Glutamatergic neuron (in vitro differentiated cells): ENCODE measurements at regions not wholly inside any gene's neighbourhood (a gene's known extent, or its start where the extent isn't known, plus 50 kb on each side); places are given as distances from the start of the nearest gene placed in this dataset.

Experiments used
- DNase-seq: peaks from one replicate; pipeline ENCODE4 v3.0.0; 2022
- H3K27ac Mint-ChIP-seq: one replicate; pipeline ENCODE4 v1.8.0; 2020; ENCODE audit warnings: mild to moderate bottlenecking, mixed read lengths, inconsistent platforms; ENCODE audit not compliant: unreplicated experiment
- H3K27me3 Mint-ChIP-seq: one replicate; pipeline ENCODE4 v1.8.0; 2020; ENCODE audit warnings: mild to moderate bottlenecking, moderate library complexity, mixed read lengths, inconsistent platforms; ENCODE audit not compliant: unreplicated experiment
- H3K36me3 Mint-ChIP-seq: one replicate; pipeline ENCODE4 v1.8.0; 2020; ENCODE audit warnings: mild to moderate bottlenecking, mixed read lengths, inconsistent platforms; ENCODE audit not compliant: unreplicated experiment
- H3K4me1 Mint-ChIP-seq: one replicate; pipeline ENCODE4 v1.8.0; 2020; ENCODE audit warnings: mild to moderate bottlenecking, low read depth, mixed read lengths, inconsistent platforms; ENCODE audit not compliant: unreplicated experiment
- H3K4me3 Mint-ChIP-seq: one replicate; pipeline ENCODE4 v1.8.0; 2020; ENCODE audit warnings: mild to moderate bottlenecking, mixed read lengths, inconsistent platforms; ENCODE audit not compliant: unreplicated experiment
- H3K9me3 Mint-ChIP-seq: one replicate; pipeline ENCODE4 v1.8.0; 2020; ENCODE audit warnings: mild to moderate bottlenecking, moderate library complexity, mixed read lengths, inconsistent platforms; ENCODE audit not compliant: unreplicated experiment
- TF ChIP-seq, protein P1 (sequence below): fragments of 200-600 bp; sonication (generic); IDR thresholded peaks from one replicate; pipeline ENCODE4 v1.5.0; 2021; ENCODE audit not compliant: partially characterized antibody, unreplicated experiment

DNA sequence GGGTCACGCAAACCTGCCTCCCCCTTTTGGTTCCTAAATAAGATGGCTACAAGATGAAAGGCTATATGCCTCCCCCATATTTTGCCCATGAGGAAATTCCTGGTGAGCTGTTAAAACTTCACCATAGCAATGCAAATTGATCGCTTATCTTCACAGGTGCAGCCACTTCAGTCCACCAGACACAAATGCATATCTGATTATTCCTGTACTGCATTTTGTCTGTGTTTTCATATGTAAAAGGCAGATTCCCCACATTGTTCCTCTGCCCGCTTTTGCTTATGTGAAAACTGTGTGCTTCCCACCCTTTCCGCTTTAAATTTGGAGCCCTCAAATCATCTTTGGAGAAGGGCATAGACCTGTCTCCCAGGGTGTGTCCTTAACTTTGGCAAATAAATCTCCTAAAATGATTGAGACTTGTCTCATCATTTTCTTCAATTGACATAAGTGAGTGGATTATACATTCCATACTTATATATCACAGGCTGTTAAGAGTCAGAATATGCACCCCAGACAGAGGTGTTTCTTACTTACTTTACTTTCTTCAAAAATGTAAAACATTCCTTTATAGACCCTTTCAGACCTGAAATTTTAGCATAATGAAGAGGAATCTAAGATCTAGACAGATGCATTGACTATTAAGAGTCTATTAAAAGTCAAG, 116.4 kb downstream of the CASP12 start:
- DNase-seq = no peak
- Mint-ChIP-seq H3K36me3 (no peaks in the 10 kb centered on the region), H3K9me3 (no peaks in the 10 kb centered on the region), H3K4me1 (no peaks in the 10 kb centered on the region), H3K27me3 (no peaks in the 10 kb centered on the region), H3K27ac (no peak overlapping the region), H3K4me3 (no peak overlapping the region)
- TF ChIP-seq, protein P1, sequence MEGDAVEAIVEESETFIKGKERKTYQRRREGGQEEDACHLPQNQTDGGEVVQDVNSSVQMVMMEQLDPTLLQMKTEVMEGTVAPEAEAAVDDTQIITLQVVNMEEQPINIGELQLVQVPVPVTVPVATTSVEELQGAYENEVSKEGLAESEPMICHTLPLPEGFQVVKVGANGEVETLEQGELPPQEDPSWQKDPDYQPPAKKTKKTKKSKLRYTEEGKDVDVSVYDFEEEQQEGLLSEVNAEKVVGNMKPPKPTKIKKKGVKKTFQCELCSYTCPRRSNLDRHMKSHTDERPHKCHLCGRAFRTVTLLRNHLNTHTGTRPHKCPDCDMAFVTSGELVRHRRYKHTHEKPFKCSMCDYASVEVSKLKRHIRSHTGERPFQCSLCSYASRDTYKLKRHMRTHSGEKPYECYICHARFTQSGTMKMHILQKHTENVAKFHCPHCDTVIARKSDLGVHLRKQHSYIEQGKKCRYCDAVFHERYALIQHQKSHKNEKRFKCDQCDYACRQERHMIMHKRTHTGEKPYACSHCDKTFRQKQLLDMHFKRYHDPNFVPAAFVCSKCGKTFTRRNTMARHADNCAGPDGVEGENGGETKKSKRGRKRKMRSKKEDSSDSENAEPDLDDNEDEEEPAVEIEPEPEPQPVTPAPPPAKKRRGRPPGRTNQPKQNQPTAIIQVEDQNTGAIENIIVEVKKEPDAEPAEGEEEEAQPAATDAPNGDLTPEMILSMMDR = no peak

DNA sequence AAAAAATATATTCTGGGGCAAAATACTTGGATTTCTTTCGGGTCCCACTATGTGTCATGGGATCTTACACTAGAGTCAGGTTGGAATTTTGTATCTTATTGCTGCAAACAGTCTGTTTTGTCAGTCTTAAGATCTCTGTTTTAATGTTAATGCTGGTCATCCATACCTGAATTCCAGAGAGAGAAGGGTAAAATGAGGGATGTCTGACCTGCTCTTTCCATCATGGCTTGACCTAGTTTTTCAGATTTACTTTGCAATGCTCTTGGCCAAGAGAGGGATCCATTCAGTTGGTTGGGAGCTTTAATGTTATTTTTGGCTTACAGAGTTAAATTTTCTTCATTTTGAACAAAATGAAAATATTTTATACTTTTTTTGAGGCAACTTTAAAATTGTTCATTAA, 117.2 kb downstream of the CASP12 start:
- Mint-ChIP-seq H3K27me3 (no peaks in the 10 kb centered on the region), H3K4me1 (no peaks in the 10 kb centered on the region), H3K36me3 (no peaks in the 10 kb centered on the region), H3K9me3 (no peaks in the 10 kb centered on the region), H3K4me3 (no peak overlapping the region), H3K27ac (no peak overlapping the region)
- TF ChIP-seq, protein P1 = no peak
- no peak for DNase-seq

DNA sequence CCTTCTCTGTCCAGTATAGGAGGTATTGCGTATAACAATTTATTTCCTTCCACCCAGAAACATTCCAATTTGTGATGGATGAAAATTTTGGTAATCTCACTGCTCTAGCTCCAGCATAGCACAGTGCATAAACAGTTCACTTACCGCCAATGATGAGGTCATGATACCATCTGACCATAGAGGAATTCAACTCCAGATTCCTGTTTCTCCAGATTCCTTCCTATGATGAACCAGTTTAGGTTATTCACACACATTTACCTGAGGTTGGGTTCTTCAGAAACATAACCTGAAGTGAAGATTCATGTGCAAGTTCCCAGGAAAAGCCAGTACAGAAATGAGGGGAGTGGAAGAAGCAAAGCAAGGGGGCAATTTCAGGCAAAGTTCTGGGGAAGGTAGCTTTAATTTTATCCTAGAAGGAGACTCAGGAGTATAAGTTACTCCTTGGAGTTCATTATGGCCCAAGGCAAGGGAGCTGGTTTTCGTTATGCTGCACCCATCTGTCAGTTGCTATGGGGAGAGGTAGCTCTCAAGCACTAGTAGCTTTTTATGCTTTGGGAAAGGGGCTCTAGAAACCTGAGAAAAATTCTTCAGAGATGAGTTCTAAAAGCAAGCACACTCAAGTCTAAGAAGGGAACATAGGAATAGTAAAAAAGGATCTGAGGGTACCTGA, 121.6 kb downstream of the CASP12 start:
- Mint-ChIP-seq H3K9me3 (no peaks in the 10 kb centered on the region), H3K36me3 (no peaks in the 10 kb centered on the region), H3K4me1 (no peaks in the 10 kb centered on the region), H3K27me3 (no peaks in the 10 kb centered on the region), H3K4me3 (no peak overlapping the region), H3K27ac (no peak overlapping the region)
- TF ChIP-seq, protein P1 = no peak
- no peak for DNase-seq

DNA sequence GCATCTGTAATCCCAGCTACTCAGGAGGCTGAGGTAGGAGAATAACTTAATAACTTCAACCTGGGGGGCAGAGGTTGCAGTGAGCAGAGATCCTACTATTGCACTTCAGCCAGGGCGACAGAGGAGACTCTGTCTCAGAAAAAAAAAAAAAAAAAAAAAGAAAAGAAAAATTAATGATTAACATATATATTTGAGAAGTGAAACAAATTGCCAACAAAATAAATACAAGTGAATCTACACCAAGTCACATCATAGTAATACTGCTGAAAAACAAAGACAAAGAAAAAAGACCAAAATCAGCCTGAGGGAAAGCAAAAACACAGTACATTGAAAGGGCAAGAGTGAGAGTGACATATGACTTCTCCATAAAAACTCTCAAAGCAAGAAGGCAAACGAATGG, 123.7 kb downstream of the CASP12 start:
- no peaks in the 10 kb centered on the region for H3K27me3 Mint-ChIP-seq
- H3K36me3 Mint-ChIP-seq = no peaks in the 10 kb centered on the region
- H3K4me1 Mint-ChIP-seq = no peaks in the 10 kb centered on the region
- no peak overlapping the region for H3K27ac Mint-ChIP-seq
- no peak for DNase-seq
- no peak overlapping the region for H3K4me3 Mint-ChIP-seq
- TF ChIP-seq, protein P1 = no peak
- H3K9me3 Mint-ChIP-seq = no peaks in the 10 kb centered on the region

DNA sequence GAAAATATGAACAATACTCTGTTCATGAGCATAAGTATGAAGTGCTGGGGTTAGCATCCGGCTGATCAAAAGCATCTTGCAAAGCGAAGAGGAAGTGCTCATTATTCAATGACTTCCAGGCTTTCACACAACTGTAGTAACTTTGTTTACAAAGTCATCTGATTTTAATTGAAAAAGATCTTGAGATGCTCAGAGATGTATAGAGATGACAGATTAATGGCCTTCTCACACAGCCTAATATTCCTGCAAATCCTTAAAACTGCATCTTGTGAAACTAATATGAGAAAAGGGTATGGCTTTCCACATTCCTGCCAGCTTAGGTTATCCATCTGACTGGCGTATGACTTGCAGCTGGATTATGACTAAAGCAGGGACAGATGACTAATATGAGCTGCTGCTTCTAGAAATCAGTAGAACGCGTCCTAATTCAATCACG, 125.4 kb downstream of the CASP12 start:
- H3K4me3 Mint-ChIP-seq = no peak overlapping the region
- H3K4me1 Mint-ChIP-seq = no peaks in the 10 kb centered on the region
- TF ChIP-seq, protein P1 = no peak
- peaks cover 1% of the 10 kb centered on the region for H3K27me3 Mint-ChIP-seq
- no peak for DNase-seq
- no peak overlapping the region for H3K27ac Mint-ChIP-seq
- no peaks in the 10 kb centered on the region for H3K36me3 Mint-ChIP-seq
- no peaks in the 10 kb centered on the region for H3K9me3 Mint-ChIP-seq
